Erythroblast (primary cell): ENCODE measurements at regions not wholly inside any gene's neighbourhood (a gene's known extent, or its start where the extent isn't known, plus 50 kb on each side); places are given as distances from the start of the nearest gene placed in this dataset.

Experiments used
- GATA1 ChIP-seq: IDR thresholded peaks from 2 replicates; pipeline ENCODE4 v1.6.1; 2011; ENCODE audit warnings: low read depth, mild to moderate bottlenecking, control low read depth, low read length, moderate library complexity
- POLR2A ChIP-seq: IDR thresholded peaks from 2 replicates; pipeline ENCODE4 v1.6.1; 2011; ENCODE audit warnings: mild to moderate bottlenecking, low read length

- TF ChIP-seq POLR2A (no peak), GATA1 (no peak)
Measured at GRCh38 chr2:223316342-223316741, 264.4 kb downstream of the KCNE4 start.
